Neuron (in vitro differentiated cells): ENCODE measurements at regions not wholly inside any gene's neighbourhood (a gene's known extent, or its start where the extent isn't known, plus 50 kb on each side); places are given as distances from the start of the nearest gene placed in this dataset.

Experiments
- H2AFZ ChIP-seq: one replicate; pipeline ENCODE4 v1.6.1; 2013; ENCODE audit warnings: low read depth, mild to moderate bottlenecking, inconsistent platforms, low read length, moderate library complexity
- H3K27me3 ChIP-seq: one replicate; pipeline ENCODE4 v1.6.1; 2013; ENCODE audit warnings: low read length; ENCODE audit not compliant: insufficient read depth
- H3K36me3 ChIP-seq: one replicate; pipeline ENCODE4 v1.6.1; 2013; ENCODE audit warnings: low read length; ENCODE audit not compliant: insufficient read depth
- H3K4me1 ChIP-seq: one replicate; pipeline ENCODE4 v1.6.1; 2013; ENCODE audit warnings: low read length; ENCODE audit not compliant: insufficient read depth
- H3K4me3 ChIP-seq: 2 replicates; pipeline ENCODE4 v1.5.1; 2013; ENCODE audit warnings: mild to moderate bottlenecking, low read length, moderate library complexity
- H3K9me3 ChIP-seq: one replicate; pipeline ENCODE4 v1.6.1; 2013; ENCODE audit warnings: low read length

GRCh38 chr1:59165353-59165752, 131.5 kb upstream of the FGGY start:
- H2AFZ ChIP-seq, result no peak overlapping the region
- H3K27me3 ChIP-seq, result no peaks in the 10 kb centered on the region

GRCh38 chr1:59169703-59170102, 127.2 kb upstream of the FGGY start:
- H3K36me3 ChIP-seq, result no peaks in the 10 kb centered on the region
- no peaks in the 10 kb centered on the region for H3K9me3 ChIP-seq
- no peaks in the 10 kb centered on the region for H3K27me3 ChIP-seq
- peaks cover 2% of the 10 kb centered on the region for H3K4me1 ChIP-seq
- H2AFZ ChIP-seq, result no peak overlapping the region
- no peak overlapping the region for H3K4me3 ChIP-seq

More at GRCh38 chr1:59165353-59165752, 131.5 kb upstream of the FGGY start:
- Histone ChIP-seq H3K4me1 (peaks cover 3% of the 10 kb centered on the region), H3K4me3 (no peak overlapping the region), H3K36me3 (no peaks in the 10 kb centered on the region), H3K9me3 (no peaks in the 10 kb centered on the region)

- Histone ChIP-seq H3K9me3 (no peaks in the 10 kb centered on the region), H3K4me1 (peaks cover 2% of the 10 kb centered on the region), H3K4me3 (no peak overlapping the region), H3K27me3 (no peaks in the 10 kb centered on the region), H3K36me3 (no peaks in the 10 kb centered on the region), H2AFZ (no peak overlapping the region)
Measured at GRCh38 chr1:59170659-59171058, 126.2 kb upstream of the FGGY start.

- Histone ChIP-seq H3K27me3 (no peaks in the 10 kb centered on the region), H3K36me3 (no peaks in the 10 kb centered on the region), H3K4me3 (no peak overlapping the region), H3K9me3 (no peaks in the 10 kb centered on the region), H3K4me1 (peaks cover 2% of the 10 kb centered on the region), H2AFZ (no peak overlapping the region)
Measured at GRCh38 chr1:59171788-59172187, 125.1 kb upstream of the FGGY start.

GRCh38 chr1:59172693-59173092, 124.2 kb upstream of the FGGY start:
- no peaks in the 10 kb centered on the region for H3K27me3 ChIP-seq

GRCh38 chr1:59173721-59174120, 123.2 kb upstream of the FGGY start:
- Histone ChIP-seq H3K36me3 (no peaks in the 10 kb centered on the region), H3K27me3 (no peaks in the 10 kb centered on the region), H2AFZ (no peak overlapping the region), H3K9me3 (peaks cover 2% of the 10 kb centered on the region), H3K4me3 (no peak overlapping the region), H3K4me1 (peaks cover 4% of the 10 kb centered on the region)

More at GRCh38 chr1:59172693-59173092, 124.2 kb upstream of the FGGY start:
- Histone ChIP-seq H3K4me1 (peaks cover 2% of the 10 kb centered on the region), H3K36me3 (no peaks in the 10 kb centered on the region), H2AFZ (no peak overlapping the region), H3K9me3 (peaks cover 2% of the 10 kb centered on the region), H3K4me3 (no peak overlapping the region)

- H2AFZ ChIP-seq, result no peak overlapping the region
- H3K27me3 ChIP-seq, result no peaks in the 10 kb centered on the region
- H3K36me3 ChIP-seq, result no peaks in the 10 kb centered on the region
- peaks cover 2% of the 10 kb centered on the region for H3K9me3 ChIP-seq
- peaks cover 6% of the 10 kb centered on the region for H3K4me1 ChIP-seq
- no peak overlapping the region for H3K4me3 ChIP-seq
Measured at GRCh38 chr1:59176471-59176870, 120.4 kb upstream of the FGGY start.

GRCh38 chr1:59177756-59178155, 119.1 kb upstream of the FGGY start:
- H3K27me3 ChIP-seq, result no peaks in the 10 kb centered on the region
- H3K4me3 ChIP-seq, result no peak overlapping the region
- peaks cover 6% of the 10 kb centered on the region for H3K4me1 ChIP-seq
- no peak overlapping the region for H2AFZ ChIP-seq
- no peaks in the 10 kb centered on the region for H3K36me3 ChIP-seq
- peaks cover 2% of the 10 kb centered on the region for H3K9me3 ChIP-seq

- H3K4me3 ChIP-seq, result no peak overlapping the region
- no peaks in the 10 kb centered on the region for H3K27me3 ChIP-seq
- H3K9me3 ChIP-seq, result peaks cover 2% of the 10 kb centered on the region
- no peak overlapping the region for H2AFZ ChIP-seq
- H3K36me3 ChIP-seq, result no peaks in the 10 kb centered on the region
- H3K4me1 ChIP-seq, result peaks cover 4% of the 10 kb centered on the region
Measured at GRCh38 chr1:59178339-59179187, 118.3 kb upstream of the FGGY start.

GRCh38 chr1:59179673-59180072, 117.2 kb upstream of the FGGY start:
- peaks cover 2% of the 10 kb centered on the region for H3K9me3 ChIP-seq
- H3K4me3 ChIP-seq, result no peak overlapping the region
- peaks cover 4% of the 10 kb centered on the region for H3K4me1 ChIP-seq
- no peaks in the 10 kb centered on the region for H3K36me3 ChIP-seq
- H3K27me3 ChIP-seq, result no peaks in the 10 kb centered on the region
- no peak overlapping the region for H2AFZ ChIP-seq

GRCh38 chr1:59180735-59181134, 116.2 kb upstream of the FGGY start:
- H3K4me1 ChIP-seq, result peaks cover 4% of the 10 kb centered on the region
- H2AFZ ChIP-seq, result no peak overlapping the region
- peaks cover 2% of the 10 kb centered on the region for H3K9me3 ChIP-seq
- no peaks in the 10 kb centered on the region for H3K27me3 ChIP-seq
- no peak overlapping the region for H3K4me3 ChIP-seq
- no peaks in the 10 kb centered on the region for H3K36me3 ChIP-seq

GRCh38 chr1:59183749-59184317, 113.1 kb upstream of the FGGY start:
- H3K27me3 ChIP-seq, result no peaks in the 10 kb centered on the region
- no peak overlapping the region for H2AFZ ChIP-seq
- H3K36me3 ChIP-seq, result no peaks in the 10 kb centered on the region
- H3K9me3 ChIP-seq, result no peaks in the 10 kb centered on the region
- H3K4me1 ChIP-seq, result peaks cover 2% of the 10 kb centered on the region
- H3K4me3 ChIP-seq, result no peak overlapping the region

- Histone ChIP-seq H3K36me3 (no peaks in the 10 kb centered on the region), H3K27me3 (no peaks in the 10 kb centered on the region), H3K4me1 (no peaks in the 10 kb centered on the region), H2AFZ (no peak overlapping the region), H3K9me3 (no peaks in the 10 kb centered on the region), H3K4me3 (no peak overlapping the region)
Measured at GRCh38 chr1:59184365-59184905, 112.5 kb upstream of the FGGY start.
